Thyroid gland (tissue), 4 donors: ENCODE measurements at regions not wholly inside any gene's neighbourhood (a gene's known extent, or its start where the extent isn't known, plus 50 kb on each side); places are given as distances from the start of the nearest gene placed in this dataset.

Experiments
- DNase-seq, 2 donors: peaks; one replicate each; pipeline ENCODE4 v3.0.0-alpha.2; 2019
- H3K27ac ChIP-seq, 3 donors: fragments of 200-600 bp; sonication (generic); 1 replicate in 2 of 3; 2 replicates in 1 of 3; pipeline ENCODE4 v1.5.1; 2016 to 2019; ENCODE audit warnings: mild to moderate bottlenecking in 1 of 3, moderate library complexity in 1 of 3
- H3K27me3 ChIP-seq: fragments of 200-600 bp; sonication (generic); one replicate; pipeline ENCODE4 v1.5.1; 2019
- H3K36me3 ChIP-seq, 2 donors: fragments of 200-600 bp; sonication (generic); one replicate each; pipeline ENCODE4 v1.5.1; 2016 to 2019
- H3K4me1 ChIP-seq, 2 donors: fragments of 200-600 bp; sonication (generic); one replicate each; pipeline ENCODE4 v1.5.1; 2017 to 2019
- H3K4me3 ChIP-seq, 3 donors: fragments of 200-600 bp; sonication (generic); replicated peaks in 1 of 3; 1 replicate in 2 of 3; 2 replicates in 1 of 3; pipeline ENCODE4 v1.5.1; 2016; ENCODE audit warnings: mild to moderate bottlenecking in 1 of 3
- H3K9me3 ChIP-seq: fragments of 200-600 bp; sonication (generic); one replicate; pipeline ENCODE4 v1.5.1; 2017
- CTCF ChIP-seq, 6 experiments: fragments of 200-600 bp in 3 of 6; fragments of 450-650 bp in 3 of 6; sonication (generic) in 3 of 6; IDR thresholded peaks; one replicate each; pipeline ENCODE4 v1.5.1; 2016 to 2019; ENCODE audit warnings: antibody characterized with exemption in 6 of 6, mild to moderate bottlenecking in 2 of 6, inconsistent platforms in 1 of 6, moderate library complexity in 1 of 6
- POLR2A ChIP-seq, 2 donors: fragments of 450-650 bp; IDR thresholded peaks; one replicate each; pipeline ENCODE4 v1.6.1; 2017; ENCODE audit warnings: antibody characterized with exemption in 2 of 2, mild to moderate bottlenecking in 2 of 2, moderate library complexity in 1 of 2
- WGBS, 2 donors: methylation state at CpG; one replicate each; pipeline ENCODE4 v1.1.5; 2017; 5-methylcytosine and 5-hydroxymethylcytosine counted together
- intact Hi-C: fragments of 100-400 bp; cut with DNase I; formaldehyde crosslinking; loops from one replicate; pipeline ENCODE4 v1.15.1; 2023

- H3K27ac ChIP-seq = no peak overlapping the region
- intact Hi-C loops = no loop called here
- H3K9me3 ChIP-seq = no peaks in the 10 kb centered on the region
- DNase-seq = no peak
- no peaks in the 10 kb centered on the region for H3K36me3 ChIP-seq
- 85 to 94% methylated on average over 5 of the region's 5 CpGs for WGBS, 2 donors
- TF ChIP-seq CTCF (IDR thresholded peaks at IDR 0.05) = no peak
- no peak for TF ChIP-seq POLR2A (IDR thresholded peaks at IDR 0.05)
- H3K27me3 ChIP-seq = no peaks in the 10 kb centered on the region
- H3K4me3 ChIP-seq = no peak overlapping the region
- peaks cover 0 to 6% of the 10 kb centered on the region in 2 donors for H3K4me1 ChIP-seq
These were observed 168.6 kb downstream of the ADAMTS15 start for GRCh38 chr11:130617001-130617400.

DNA sequence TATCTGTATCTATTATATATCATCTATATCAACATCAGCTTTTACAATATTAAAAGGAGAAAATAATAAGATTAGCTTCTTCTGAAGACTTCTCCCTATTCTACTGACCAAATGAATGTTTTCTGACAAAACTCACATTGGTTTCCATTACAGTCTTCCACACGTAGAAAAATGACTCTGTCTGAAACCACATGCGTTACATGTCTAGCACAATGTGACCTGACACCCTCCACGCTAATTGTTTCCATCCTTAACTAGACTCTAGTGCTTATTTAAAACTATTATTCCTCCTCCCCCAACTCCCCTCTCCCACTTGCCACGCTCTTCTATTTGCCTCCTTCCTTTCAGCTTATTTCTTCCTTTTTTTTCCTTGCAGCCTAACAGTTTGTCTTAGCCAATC is 172.1 kb downstream of the ADAMTS15 start:
- Histone ChIP-seq H3K27ac (no peak overlapping the region), H3K9me3 (no peaks in the 10 kb centered on the region), H3K27me3 (no peaks in the 10 kb centered on the region), H3K4me1 (no peaks in the 10 kb centered on the region), H3K4me3 (no peak overlapping the region), H3K36me3 (no peaks in the 10 kb centered on the region)
- no peak for TF ChIP-seq CTCF (IDR thresholded peaks at IDR 0.05)
- no peak for TF ChIP-seq POLR2A (IDR thresholded peaks at IDR 0.05)
- no peak for DNase-seq
- WGBS, 2 donors = 89 to 95% methylated on average over 4 of the region's 4 CpGs
- intact Hi-C loops = no loop called here

GRCh38 chr11:130622141-130622542 is 173.7 kb downstream of the ADAMTS15 start:
- Histone ChIP-seq H3K9me3 (no peaks in the 10 kb centered on the region), H3K4me1 (no peaks in the 10 kb centered on the region), H3K36me3 (no peaks in the 10 kb centered on the region), H3K27ac (no peak overlapping the region), H3K4me3 (no peak overlapping the region), H3K27me3 (no peaks in the 10 kb centered on the region)
- no peak for DNase-seq
- WGBS, 2 donors = 34 to 44% methylated on average over 5 of the region's 5 CpGs
- intact Hi-C loops = no loop called here
- TF ChIP-seq POLR2A (IDR thresholded peaks at IDR 0.05) = no peak
- no peak for TF ChIP-seq CTCF (IDR thresholded peaks at IDR 0.05)

DNA sequence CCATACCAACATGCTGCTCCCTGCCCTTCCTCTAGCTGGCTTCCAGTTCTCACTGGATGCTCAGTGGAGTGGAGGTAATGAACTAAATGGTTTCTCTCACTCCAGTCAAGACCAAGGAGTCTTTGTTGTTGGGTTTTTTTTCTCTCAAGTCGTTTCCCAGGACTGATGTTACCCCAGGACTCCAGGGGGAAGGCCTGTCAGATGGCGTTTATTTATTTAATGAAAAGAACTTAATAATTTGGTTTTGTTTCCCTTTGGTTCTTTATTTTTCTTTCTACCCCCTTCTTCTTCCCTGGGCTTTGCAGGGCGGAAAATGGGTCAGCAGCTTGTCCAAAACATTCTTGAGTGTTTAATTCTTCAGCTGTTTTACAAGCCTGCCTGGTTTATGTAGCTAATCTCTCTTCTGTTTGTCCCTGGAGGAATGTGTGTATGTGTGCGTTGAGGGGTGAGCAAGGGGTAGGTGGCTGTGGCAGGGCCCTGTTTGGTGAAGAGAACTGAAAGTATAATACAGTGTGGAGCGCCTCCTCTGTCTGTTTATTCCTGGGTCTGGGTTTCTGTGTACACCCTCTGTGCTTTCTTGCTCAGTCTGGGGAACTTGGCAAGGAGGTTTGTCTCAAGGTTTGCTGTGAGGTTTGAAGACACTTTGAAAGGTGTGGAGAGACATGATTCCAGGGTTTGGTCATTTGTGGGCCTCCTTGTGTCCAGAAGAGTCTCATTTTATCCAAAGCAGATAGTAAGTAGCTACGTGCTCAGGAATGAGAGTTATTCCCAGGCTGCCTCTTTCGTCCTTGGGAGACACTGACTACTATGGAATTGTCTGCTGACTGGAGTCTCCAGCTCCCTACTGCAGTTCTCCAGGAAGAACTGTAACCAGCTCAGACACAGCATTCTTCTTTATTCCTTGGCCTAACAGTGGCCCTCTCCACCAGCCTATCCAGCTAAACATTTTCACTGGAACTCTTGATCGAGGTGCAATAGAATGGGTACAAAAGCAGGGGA is 175.5 kb downstream of the ADAMTS15 start:
- Histone ChIP-seq H3K27ac (no peak overlapping the region), H3K9me3 (no peaks in the 10 kb centered on the region), H3K36me3 (no peaks in the 10 kb centered on the region), H3K27me3 (no peaks in the 10 kb centered on the region), H3K4me1 (no peaks in the 10 kb centered on the region), H3K4me3 (no peak overlapping the region)
- intact Hi-C loops = no loop called here
- WGBS, 2 donors = 69 to 70% methylated on average over 8 of the region's 8 CpGs
- TF ChIP-seq CTCF (IDR thresholded peaks at IDR 0.05) (no peak), POLR2A (IDR thresholded peaks at IDR 0.05) (no peak)
- no peak for DNase-seq

- Histone ChIP-seq H3K36me3 (no peaks in the 10 kb centered on the region), H3K27ac (no peak overlapping the region), H3K9me3 (no peaks in the 10 kb centered on the region), H3K4me1 (no peaks in the 10 kb centered on the region), H3K4me3 (no peak overlapping the region), H3K27me3 (no peaks in the 10 kb centered on the region)
- WGBS, 2 donors = 88 to 92% methylated on average over 11 of the region's 11 CpGs
- no peak for DNase-seq
- intact Hi-C loops = no loop called here
- TF ChIP-seq POLR2A (IDR thresholded peaks at IDR 0.05) (no peak), CTCF (IDR thresholded peaks at IDR 0.05) (no peak)
These were observed 176.6 kb downstream of the ADAMTS15 start for GRCh38 chr11:130624971-130625544.
